ENCODE measurements at regions not wholly inside any gene's neighbourhood (a gene's known extent, or its start where the extent isn't known, plus 50 kb on each side); places are given as distances from the start of the nearest gene placed in this dataset.

DNA sequence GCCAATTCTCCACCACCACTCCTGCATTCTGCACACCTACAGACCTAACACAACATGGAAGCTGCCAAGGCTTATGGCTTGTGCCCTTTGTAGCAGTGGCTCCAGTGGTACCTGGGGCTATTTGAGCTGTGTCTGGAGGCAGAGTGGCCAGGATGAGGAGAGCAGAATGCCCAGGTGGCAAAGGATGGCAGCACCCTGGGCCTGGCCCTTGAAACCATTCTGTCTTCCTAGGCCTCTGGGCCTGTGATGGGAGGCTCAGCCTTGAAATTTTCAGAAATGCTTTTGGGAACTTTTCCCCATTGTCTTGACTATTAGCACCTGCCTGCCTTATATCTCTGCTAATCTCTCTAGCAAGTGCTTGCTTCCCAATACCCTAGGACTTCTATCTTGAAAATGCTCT lies 241.7 kb downstream of the TMEM167A start:
- DNase-seq = no peak

DNA sequence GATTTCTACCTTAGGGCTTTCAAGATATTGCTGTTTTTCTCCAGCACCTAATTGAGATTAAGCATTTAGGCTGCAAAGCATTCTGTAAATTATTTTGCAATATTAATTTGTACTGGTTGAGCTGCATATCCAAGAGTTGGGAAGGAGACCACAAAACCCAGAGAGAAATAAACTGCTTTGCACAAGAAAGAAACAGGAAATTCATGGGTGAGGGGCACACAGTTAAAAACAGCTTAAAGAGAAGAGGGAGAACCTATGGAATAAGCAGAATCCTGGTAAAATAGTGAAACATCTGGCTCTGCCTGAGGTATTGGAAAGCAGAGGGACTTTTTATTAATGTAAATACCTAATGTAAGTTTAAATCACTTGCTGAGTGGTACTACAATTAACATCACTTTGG lies 243.0 kb downstream of the TMEM167A start:
- no peak for DNase-seq

DNA sequence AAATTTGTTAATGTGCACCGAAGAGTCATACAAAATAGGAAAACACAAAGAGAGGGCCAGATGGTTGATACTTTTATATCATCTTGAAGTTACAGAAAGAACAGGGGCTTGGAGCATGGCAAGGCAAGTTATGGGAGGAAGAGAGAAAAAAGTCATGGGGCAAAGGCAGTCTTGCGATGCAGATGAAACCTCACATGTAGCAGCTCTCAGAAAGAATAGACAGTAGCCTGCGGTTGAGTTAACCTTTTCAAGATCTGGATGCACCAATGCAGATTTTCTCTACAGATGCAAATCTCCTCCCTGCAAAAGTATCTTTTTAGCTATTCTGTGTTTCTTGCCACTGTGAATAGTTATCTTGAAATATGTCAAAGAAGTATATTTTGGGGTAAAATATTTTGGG lies 243.9 kb downstream of the TMEM167A start:
- no peak for DNase-seq

DNA sequence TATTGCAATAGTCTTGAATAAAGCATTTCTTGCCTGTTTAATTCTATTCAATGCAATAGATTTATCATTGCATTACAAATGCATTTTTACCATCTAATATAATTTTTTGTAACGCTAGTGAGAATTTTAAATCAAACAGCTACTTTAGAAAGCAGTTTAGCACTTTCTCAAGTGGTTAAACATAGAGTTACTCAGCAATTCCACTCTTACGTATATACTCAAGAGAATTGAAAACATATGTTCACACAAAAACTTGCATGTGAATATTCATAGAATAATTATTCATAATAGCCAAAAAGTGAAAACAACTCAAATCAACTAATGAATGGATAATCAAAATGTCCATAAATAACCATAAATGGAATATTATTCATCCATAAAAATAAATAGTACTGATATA lies 244.7 kb downstream of the TMEM167A start:
- DNase-seq = no peak

DNA sequence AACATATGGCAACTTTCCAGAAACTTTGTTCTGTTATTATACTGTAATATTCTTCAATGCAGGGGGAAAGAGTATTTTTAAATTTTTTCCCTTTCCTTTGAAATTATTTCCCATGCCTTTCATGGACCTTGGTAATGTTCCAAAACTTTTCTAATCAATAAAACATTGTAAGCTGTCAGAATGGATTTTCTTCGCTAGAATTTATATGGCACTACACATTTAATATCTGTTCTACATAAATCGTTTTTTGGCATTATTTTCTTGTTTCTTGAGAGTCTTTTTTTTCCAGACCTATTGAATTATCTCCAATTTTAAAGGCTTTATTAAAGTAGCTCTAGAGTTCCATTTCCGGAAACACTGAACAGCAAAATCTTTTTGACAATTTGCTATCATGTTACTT lies 249.0 kb downstream of the TMEM167A start:
- no peak for DNase-seq

DNA sequence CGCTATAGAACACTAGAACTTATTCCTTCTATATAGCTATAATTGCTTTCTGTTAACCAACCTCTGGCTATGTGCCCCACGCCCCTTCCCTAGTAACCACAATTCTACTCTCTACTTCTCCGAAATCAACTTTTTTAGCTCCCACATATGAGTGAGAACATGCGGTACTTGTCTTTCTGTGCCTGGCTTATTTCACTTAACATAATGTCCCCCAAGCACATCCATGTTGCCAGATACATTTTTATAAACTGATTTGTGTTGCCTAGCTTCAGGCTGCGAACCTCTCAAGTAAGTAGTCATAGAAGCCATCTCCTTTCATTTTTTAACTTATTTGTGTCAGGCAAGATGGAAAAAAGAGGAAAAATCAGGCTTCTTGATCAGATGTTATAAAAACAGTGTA lies 249.5 kb downstream of the TMEM167A start:
- no peak for DNase-seq

DNA sequence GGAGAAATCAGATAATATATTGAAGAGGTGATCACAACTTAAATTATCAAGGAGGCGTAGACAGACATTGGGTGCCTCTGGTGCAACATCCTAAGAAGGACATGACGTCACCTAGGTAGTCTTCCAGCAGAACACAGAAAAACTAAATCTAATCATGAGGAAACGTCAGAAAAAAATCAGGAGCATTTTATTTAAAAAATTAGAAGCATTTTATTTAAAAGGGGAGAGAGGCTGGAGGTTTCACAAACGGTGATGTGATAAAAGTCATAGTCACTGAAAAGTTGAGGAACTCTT lies 254.6 kb downstream of the TMEM167A start:
- DNase-seq = no peak

DNA sequence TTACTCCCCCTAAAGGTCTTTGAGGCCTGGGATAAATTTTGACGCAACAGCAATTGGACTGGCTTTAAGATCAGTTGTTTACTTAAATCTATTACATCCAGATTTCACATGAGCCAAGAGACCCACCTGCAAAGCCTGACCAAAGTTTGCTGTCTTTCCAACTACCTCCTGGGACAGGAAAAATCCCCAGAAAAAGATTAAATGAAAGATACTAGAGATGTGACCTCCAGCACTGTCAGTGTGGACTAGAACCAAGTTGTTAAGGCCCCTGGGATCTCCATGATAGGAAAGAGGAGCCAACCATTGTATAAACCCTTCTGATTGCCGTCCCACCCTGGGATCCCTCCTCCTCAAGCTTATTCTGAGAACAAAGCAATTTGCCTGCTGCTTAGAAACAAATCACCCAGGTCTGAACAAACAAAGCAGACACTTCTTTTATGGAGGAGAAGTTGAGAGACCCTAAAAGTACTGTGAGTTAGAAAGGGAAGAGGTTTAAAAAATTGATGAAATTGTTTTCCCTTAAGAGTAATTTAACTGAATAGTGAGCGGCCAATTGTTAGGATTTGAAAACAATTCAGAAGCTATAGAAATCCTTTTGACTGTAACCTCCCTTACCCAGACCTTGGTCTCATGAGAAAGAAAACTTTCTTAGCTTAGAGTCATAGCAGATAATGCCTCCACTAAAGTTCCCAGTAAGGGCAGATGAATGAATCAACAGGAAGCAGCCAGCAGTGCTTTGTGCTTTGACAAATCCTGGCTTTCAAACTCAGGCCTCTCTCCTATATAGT lies 255.2 kb downstream of the TMEM167A start:
- DNase-seq = no peak

DNA sequence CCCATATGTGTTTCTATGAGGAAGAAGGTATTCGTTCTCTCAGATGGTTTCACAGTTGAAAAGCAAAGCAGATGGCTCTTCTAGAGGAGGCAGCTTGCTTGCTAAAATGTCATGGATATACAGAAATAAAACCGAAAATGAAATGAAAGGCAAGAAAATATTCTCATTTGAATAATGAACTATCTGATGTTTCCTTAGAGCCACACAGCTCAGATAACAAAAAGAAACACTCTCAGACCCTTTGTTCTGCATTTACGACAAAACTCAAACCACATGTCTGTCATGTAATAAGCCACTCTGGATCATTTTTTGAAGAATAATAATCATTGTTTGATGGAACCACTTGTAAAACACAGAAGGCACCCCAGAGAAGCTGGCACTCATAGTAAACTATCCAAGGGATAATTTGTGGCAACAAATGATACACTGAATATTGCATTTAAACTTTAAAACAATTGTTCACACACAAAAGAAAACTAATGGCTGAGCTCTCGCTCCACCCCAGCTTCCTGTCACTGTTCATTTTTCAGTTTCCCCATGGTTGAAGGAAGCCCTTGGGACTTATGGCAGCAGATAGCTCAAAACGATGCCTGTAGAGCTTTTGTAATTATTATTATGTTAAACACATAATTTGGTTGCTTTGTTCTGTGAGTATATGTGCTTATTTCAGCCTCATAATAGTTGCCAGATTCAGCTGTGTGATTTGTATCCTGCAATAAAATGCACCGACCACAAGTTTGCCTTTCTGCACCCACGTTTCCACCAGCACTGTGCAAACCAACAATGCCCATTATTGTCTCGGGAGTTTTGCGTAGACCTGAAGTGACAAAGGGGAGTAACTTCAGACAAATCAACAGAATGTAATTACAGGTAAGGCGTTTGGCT lies 256.0 kb downstream of the TMEM167A start:
- DNase-seq = no peak

DNA sequence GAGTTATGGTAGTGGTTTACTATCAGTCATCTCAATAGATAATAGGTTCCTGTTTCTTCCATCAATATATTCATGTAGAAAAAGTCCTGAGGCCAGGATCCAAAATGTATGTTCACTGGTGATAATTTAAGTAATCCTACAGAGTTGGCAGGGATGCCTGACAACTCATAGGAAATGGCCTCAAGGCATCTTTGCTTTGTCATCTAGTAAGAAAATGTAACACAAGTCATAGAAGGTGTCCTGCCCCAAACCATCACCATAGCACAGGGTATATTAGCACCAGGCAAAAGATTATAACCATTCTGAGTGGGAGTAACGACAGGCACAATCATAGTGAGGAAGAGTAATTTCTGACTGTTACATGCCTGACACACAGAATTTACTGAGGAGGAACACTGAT lies 257.0 kb downstream of the TMEM167A start:
- DNase-seq = no peak

DNA sequence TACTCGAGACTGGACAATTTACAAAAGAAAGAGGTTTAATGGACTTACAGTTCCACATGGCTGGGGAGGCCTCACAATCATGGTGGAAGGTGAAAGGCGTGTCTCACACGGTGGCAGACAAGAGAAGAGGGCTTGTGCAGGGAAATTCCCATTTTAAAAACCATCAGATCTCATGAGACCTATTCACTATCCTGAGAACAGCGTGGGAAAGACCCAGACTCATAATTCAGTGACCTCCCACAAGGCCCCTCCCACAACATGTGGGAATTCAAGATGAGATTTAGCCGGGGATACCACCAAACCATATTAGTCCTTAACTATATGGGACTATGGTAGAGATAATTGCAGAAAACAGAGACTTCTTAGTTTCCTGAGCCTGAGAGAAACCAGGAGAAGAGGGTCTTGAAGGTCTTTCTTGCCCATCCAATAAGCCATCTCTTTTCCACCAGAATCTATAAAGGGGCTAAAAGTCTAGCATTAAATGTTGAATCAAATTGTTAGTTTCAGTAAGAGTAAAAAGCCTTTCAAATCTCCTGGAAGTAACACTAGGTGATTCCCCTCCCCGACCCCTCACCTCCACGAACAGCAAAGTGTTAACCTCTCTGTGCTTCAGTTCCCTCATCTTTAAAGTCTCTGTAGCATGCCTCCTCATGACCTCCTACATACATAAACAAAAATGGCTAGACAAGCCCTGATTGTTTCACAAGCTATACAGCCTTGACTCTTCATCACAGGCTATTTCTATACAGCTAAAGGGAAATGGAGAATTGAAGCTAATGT lies 259.1 kb downstream of the TMEM167A start:
- no peak for DNase-seq

DNA sequence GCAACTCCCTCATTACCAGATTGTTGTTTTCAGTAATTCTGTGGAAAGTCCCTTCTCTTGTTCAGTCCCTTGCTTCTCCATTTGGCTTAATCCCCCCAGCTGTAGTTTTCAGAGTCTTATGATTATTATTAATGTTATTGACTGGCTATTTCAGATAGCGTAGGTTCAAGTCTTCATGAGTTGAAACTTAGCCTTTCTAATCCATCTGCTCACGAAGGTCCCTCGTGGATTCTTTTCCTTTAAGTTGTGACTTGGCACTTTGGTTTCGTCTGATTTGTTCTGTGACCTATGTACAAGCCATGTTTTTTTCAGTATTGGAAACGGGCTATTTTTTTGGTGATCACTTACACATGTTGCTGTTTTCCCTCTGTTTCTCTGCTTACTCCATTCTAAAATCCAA lies 260.3 kb downstream of the TMEM167A start:
- no peak for DNase-seq

DNA sequence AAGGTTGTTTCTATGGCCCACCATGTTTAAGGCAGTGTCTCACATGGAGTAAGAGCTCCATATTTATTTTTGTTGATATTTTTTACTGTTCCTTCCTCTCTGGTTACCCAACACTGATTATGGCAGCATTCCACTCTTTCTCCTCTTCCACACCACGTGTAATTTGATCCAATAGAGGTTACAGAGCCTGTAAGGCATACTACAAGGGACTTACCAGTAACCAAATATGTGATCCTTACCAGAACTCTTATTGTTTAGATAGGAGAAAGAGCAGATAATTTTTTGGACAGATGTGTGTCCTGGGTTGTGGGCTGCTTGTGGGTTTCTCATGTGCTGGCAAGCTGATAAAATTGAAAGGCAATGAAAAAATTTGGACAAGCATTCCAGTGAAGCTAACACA lies 261.3 kb downstream of the TMEM167A start:
- no peak for DNase-seq

DNA sequence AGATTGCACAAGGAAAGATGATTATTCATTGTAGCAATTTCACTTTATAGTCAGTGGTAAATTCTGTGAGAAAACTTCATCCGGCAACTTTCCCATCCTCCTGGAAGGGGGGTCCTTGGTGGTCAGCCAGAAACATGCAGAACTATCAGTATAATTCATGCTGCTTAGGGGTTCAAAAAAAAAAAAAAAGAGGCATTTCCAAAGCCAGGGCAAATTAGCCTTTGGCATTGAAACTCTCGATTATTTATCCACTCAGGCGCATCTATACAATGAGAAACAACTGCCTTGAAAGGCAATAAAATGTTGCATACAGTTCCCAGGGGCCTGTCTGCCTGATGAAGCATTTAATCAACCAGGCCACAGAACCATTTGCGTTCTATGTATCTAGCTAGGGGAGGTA lies 263.3 kb downstream of the TMEM167A start:
- DNase-seq = no peak

DNA sequence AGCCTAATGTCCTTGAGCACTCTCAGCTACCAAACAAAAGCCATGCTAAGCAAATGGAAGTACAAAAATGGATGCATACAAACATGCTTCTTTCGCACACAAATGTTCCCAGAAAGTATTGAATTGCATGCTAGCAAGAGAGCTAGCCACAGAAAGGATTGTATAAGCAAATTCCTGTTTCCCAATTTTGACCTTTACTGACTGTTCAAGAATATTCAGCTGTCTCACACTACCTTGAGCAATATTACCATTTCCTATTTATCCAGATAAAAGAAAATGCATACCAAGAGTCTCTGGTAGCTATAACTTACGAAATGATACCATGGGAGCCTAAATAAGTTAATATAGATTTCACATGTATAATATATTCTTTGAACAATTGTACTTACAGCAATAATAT lies 264.6 kb downstream of the TMEM167A start:
- no peak for DNase-seq

DNA sequence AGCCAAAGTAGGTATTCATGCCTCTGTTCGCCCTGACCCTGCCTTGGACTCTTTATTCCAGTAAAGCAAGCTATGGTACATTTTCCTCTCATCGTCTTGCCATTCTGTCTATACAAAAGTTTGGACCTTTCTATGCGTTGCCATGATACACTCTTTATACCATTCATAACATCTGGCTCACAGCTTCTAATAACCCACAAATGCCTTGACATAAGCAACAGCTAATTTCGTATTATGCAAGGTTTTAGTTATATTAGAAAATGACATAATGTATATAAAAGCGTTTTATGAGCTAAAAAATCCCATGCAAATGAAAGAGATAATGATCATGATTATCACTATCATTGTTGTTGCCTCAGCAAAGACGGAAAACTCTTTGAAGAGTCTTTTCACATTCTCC lies 265.7 kb downstream of the TMEM167A start:
- no peak for DNase-seq

DNA sequence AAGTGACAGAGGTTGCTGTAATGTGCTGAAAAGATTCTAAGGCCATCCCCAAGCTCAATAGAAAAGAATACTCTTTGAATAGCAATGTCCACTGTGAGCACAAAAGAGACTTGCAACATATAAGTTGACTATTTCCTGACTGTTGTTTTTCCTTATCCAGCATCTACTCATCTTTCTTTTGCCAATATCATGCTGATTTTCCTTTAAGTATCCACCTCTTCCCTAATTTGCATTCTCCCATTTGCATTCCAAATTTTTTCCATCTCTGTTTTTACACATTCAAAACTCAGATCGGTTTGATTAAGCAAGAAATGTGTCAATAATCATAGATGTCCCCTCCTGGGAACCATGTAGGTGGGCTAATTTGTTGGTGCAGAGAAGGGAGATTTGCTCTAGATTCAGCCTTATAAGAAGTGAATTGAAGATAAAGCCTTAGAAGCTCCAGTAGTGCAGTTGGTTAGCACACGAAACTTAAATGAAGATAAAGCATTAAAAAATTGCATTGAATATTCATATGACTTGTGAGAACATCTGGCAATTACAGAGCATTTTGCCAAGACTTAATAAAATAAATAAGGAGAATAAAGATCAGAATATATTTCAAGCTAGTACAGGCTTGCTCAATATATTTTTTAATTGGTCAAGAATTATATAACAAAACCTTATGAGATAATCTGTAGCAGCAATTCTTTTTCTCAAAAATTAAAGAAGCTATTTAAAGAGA lies 267.6 kb downstream of the TMEM167A start:
- DNase-seq = no peak

DNA sequence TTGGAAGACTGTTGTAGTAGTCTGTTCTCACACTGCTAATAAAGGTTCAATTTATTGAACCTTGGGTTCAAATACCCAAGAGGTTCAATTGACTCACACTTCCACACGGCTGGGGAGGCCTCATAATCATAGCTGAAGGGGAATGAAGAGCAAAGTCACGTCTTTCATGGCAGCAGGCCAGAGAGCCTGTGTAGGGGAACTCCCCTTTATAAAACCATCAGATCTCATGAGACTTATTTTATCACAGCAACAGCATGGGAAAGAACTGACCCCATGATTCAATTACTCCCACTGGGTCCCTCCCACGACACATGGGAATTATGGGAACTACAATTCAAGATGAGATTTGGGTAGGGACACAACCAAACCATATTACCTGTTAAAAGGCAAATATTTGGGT lies 268.2 kb downstream of the TMEM167A start:
- no peak for DNase-seq

DNA sequence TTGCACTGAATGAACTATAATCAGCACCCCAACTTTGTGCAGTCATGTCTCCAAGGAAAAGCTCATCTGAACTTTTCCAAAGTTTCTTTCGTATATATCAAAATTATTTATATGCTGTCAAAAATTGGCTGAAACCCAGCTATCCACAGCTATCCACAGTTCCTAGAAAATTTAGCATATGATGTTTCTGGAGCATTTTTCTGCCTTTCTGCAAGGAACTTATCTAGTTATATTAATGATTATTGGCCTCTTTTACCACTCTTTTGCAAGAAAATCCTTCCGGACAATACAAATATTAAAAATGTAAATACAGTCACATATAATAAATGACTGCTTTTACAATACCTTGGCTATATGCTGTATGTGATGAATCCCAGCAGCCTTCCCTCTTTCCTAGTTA lies 270.2 kb downstream of the TMEM167A start:
- no peak for DNase-seq

DNA sequence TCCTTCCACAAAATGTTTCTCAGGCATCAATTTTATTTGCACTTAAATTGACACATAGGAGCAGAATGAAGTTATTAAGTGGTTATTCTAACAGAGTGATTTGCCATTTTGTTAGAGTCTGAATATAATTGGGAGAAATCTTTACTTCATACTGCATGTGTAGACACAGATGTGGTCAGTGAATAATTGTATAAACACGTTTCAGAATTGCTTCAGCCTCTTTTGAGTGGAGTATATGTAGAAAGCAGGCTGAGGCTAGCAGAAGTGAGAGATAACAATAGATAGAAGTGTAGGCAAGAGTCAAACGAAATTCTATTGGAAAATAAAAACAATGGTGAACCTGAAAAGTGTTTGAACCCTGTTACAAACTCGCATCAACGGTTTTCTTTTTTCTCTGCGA lies 270.7 kb downstream of the TMEM167A start:
- no peak for DNase-seq

DNA sequence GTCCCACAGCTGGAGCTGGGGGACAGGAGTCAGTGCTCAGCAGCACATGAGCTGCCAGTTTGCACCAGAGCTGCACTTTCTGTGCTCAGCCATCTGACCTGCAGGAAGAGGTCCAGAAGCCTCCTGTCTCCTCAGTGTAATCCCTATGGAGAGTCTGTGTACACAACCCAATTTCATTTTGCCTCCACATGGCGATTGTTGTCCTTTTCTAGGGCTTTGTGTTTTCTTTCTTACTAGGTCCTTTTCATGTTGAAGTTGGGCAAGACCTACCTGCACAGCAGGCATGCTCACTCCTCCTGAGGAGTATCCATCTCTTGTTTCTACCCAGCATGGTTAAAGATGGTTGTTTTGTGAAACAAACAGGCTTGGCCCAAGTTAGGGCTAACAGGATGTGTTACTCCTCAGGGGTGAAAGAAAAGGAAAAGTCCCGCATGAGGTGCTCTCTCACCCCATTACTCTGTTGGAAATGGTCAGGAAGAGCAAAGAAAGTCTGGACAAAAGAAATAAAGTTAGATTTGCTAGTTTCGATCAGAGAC lies 273.0 kb downstream of the TMEM167A start:
- DNase-seq = no peak

DNA sequence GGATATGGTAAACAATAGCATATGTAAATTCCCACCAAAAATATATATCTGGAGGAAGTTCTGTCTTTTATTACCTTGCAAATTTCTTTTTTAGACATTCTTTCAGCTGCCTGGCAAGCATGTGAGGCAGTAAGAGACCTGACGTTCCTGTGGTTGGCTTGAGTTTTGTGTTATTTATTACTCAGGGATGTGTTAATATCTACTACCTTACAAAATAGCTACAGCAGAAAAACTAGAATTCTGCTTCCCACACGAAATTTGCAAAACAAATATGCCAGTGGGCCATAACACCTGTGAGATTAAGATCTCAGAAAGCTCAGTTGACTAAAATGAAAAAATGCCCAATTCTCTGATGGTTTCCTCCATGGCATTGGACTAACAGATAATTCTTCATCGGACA lies 274.2 kb downstream of the TMEM167A start:
- no peak for DNase-seq

DNA sequence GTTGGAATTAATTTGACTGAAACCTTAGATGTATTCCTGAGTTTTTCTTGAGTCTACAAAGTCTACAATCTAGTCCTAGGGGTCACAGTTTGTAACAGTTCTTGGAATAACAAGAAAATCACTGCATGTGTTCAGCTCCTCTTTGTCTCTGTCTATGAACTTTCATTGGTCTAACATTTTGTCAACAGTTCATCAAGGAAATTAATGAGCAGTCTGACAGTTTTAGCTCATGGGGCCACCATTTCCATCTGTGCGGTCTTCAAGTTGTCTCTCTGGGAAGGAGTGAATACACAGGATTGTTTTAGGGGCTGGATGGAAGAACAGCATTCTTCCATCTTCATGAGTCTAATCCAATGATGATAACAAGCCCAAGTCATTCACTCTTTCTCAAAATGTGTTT lies 276.4 kb downstream of the TMEM167A start:
- no peak for DNase-seq

Measured in HCEC 1CT (cell line).